ENCODE measurements at regions not wholly inside any gene's neighbourhood (a gene's known extent, or its start where the extent isn't known, plus 50 kb on each side); places are given as distances from the start of the nearest gene placed in this dataset.
"Not testable (repeated sequence)": the region's sequence is repeated elsewhere in the genome, so short reads cannot be mapped to it uniquely, and the experiment has no call there.

GRCh38 chr20:53681352-53682212 is 87.9 kb upstream of the ZNF217 start:
- no peak for DNase-seq

- DNase-seq, result no peak
Measured at GRCh38 chr20:53679597-53680309, 86.1 kb upstream of the ZNF217 start.

GRCh38 chr20:53678990-53679596 is 85.5 kb upstream of the ZNF217 start:
- no peak for DNase-seq

- no peak for DNase-seq
Measured at GRCh38 chr20:53678315-53678989, 84.8 kb upstream of the ZNF217 start.

GRCh38 chr20:53677447-53678314 is 84.0 kb upstream of the ZNF217 start:
- no peak for DNase-seq

GRCh38 chr20:53676987-53677386 is 83.3 kb upstream of the ZNF217 start:
- no peak for DNase-seq

GRCh38 chr20:53676519-53676822 is 82.8 kb upstream of the ZNF217 start:
- DNase-seq, result no peak

GRCh38 chr20:53672484-53673129 is 79.0 kb upstream of the ZNF217 start:
- DNase-seq, result no peak

GRCh38 chr20:53671370-53671769 is 77.7 kb upstream of the ZNF217 start:
- DNase-seq, result no peak

- DNase-seq, result not testable (repeated sequence)
Measured at GRCh38 chr20:53669517-53670313, 76.1 kb upstream of the ZNF217 start.

- no peak for DNase-seq
Measured at GRCh38 chr20:53668992-53669391, 75.4 kb upstream of the ZNF217 start.

- no peak for DNase-seq
Measured at GRCh38 chr20:53666144-53666543, 72.5 kb upstream of the ZNF217 start.

- no peak for DNase-seq
Measured at GRCh38 chr20:53664121-53664520, 70.5 kb upstream of the ZNF217 start.

GRCh38 chr20:53663521-53663920 is 69.9 kb upstream of the ZNF217 start:
- not testable (repeated sequence) for DNase-seq

- no peak for DNase-seq
Measured at GRCh38 chr20:53662595-53662994, 69.0 kb upstream of the ZNF217 start.

GRCh38 chr20:53660947-53661381 is 67.3 kb upstream of the ZNF217 start:
- DNase-seq, result no peak

- no peak for DNase-seq
Measured at GRCh38 chr20:53660078-53660909, 66.7 kb upstream of the ZNF217 start.

GRCh38 chr20:53658973-53659372 is 65.3 kb upstream of the ZNF217 start:
- no peak for DNase-seq

GRCh38 chr20:53658322-53658721 is 64.7 kb upstream of the ZNF217 start:
- no peak for DNase-seq

GRCh38 chr20:53657732-53658131 is 64.1 kb upstream of the ZNF217 start:
- no peak for DNase-seq
